ENCODE measurements at regions not wholly inside any gene's neighbourhood (a gene's known extent, or its start where the extent isn't known, plus 50 kb on each side); places are given as distances from the start of the nearest gene placed in this dataset.

- no peaks in the 10 kb centered on the region for H3K9me3 ChIP-seq (ENCODE audit: control insufficient read depth, insufficient read depth, low read depth, low read length)
- TF ChIP-seq, protein P1, sequence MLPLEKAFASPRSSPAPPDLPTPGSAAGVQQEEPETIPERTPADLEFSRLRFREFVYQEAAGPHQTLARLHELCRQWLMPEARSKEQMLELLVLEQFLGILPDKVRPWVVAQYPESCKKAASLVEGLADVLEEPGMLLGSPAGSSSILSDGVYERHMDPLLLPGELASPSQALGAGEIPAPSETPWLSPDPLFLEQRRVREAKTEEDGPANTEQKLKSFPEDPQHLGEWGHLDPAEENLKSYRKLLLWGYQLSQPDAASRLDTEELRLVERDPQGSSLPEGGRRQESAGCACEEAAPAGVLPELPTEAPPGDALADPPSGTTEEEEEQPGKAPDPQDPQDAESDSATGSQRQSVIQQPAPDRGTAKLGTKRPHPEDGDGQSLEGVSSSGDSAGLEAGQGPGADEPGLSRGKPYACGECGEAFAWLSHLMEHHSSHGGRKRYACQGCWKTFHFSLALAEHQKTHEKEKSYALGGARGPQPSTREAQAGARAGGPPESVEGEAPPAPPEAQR (tag by site-specific recombination; IDR thresholded peaks at IDR 0.05) = no peak
- TF ChIP-seq TSHZ1 (tag by site-specific recombination; IDR thresholded peaks at IDR 0.05; ENCODE audit: borderline replicate concordance) = no peak
- no peak for TF ChIP-seq ZNF571 (tag by site-specific recombination; IDR thresholded peaks at IDR 0.05)
- no peak for TF ChIP-seq ZNF600 (tag by site-specific recombination; IDR thresholded peaks at IDR 0.05)
- no peak for TF ChIP-seq ZEB2 (tag by site-specific recombination; IDR thresholded peaks at IDR 0.05)
- no peak for TF ChIP-seq ZNF521 (tag by site-specific recombination; IDR thresholded peaks at IDR 0.05)
- TF ChIP-seq INSM2 (tag by site-specific recombination; IDR thresholded peaks at IDR 0.05) = no peak
- no peak for TF ChIP-seq ZNF830 (tag by site-specific recombination; IDR thresholded peaks at IDR 0.05; ENCODE audit: low read depth)
- no peak for TF ChIP-seq ZNF10 (tag by site-specific recombination; IDR thresholded peaks at IDR 0.05)
- TF ChIP-seq ZNF24 (tag by site-specific recombination; IDR thresholded peaks at IDR 0.05) = no peak
- no peak for TF ChIP-seq ZNF513 (tag by site-specific recombination; IDR thresholded peaks at IDR 0.05)
- no peak for TF ChIP-seq ZNF48 (tag by site-specific recombination; IDR thresholded peaks at IDR 0.05)
- no peak for TF ChIP-seq SETDB1 (IDR thresholded peaks at IDR 0.05; ENCODE audit: insufficient read length, low read length)
- no peak for TF ChIP-seq ZNF354C (tag by site-specific recombination; IDR thresholded peaks at IDR 0.05; ENCODE audit: borderline replicate concordance, low read depth)
- no peak for TF ChIP-seq ZSCAN30 (tag by site-specific recombination; IDR thresholded peaks at IDR 0.05)
- TF ChIP-seq ZBTB1 (tag by site-specific recombination; IDR thresholded peaks at IDR 0.05) = no peak
- no peak for TF ChIP-seq ZNF423 (tag by site-specific recombination; IDR thresholded peaks at IDR 0.05)
- TF ChIP-seq KLF17 (tag by site-specific recombination; IDR thresholded peaks at IDR 0.05) = no peak
- H3K27ac ChIP-seq (ENCODE audit: extremely low read depth, low read depth, low read length) = no peak overlapping the region
- no peak overlapping the region for H3K4me3 ChIP-seq (ENCODE audit: low read depth, low read length)
- peaks cover 5% of the 10 kb centered on the region for H3K4me1 ChIP-seq (ENCODE audit: control insufficient read depth, insufficient read depth, low read length)
- ChIA-PET CTCF (interaction anchor here (0.6 to 1.2 kb wide), 3 partner anchors 123 to 322 kb away, joined by 3 to 4 read pairs (median 3); no protein-coding TSS in a partner anchor), POLR2A (no interaction called here)
- H3K36me3 ChIP-seq (ENCODE audit: control insufficient read depth in 2 of 2, insufficient read depth in 1 of 2, low read length in 2 of 2) = no peaks in the 10 kb centered on the region
Observed at GRCh38 chr14:32256576-32256975, 53.5 kb upstream of the RNU6-8 start.

All from HEK293 (cell line).